Keratinocyte (primary cell): ENCODE measurements at regions not wholly inside any gene's neighbourhood (a gene's known extent, or its start where the extent isn't known, plus 50 kb on each side); places are given as distances from the start of the nearest gene placed in this dataset.
A peak's percentile ranks its signal among the peaks of the same experiment; 100 is the strongest.

Experiments used
- DNase-seq: peaks from one replicate; pipeline ENCODE4 v3.0.0-alpha.2; 2011; ENCODE audit warnings: low read depth, missing footprints, low spot score
- FAIRE-seq: peaks from 2 replicates; lab custom pipeline; 2011; peaks lifted over from hg19 to GRCh38; lab: Jason Lieb, UNC
- H2AFZ ChIP-seq: 2 replicates; pipeline ENCODE4 v1.6.0; 2012; ENCODE audit warnings: low read length, control low read depth, inconsistent platforms; ENCODE audit not compliant: control insufficient read depth
- H3K27ac ChIP-seq: 2 replicates; pipeline ENCODE4 v1.5.1; 2011; ENCODE audit warnings: low read length; ENCODE audit not compliant: control insufficient read depth, insufficient read depth
- H3K27me3 ChIP-seq: 3 replicates; pipeline ENCODE4 v1.6.0; 2011; ENCODE audit warnings: low read length; ENCODE audit not compliant: control insufficient read depth, insufficient read depth; ENCODE audit errors: extremely low read depth
- H3K36me3 ChIP-seq, 2 experiments: 2 replicates in 1 of 2; 3 replicates in 1 of 2; pipeline ENCODE4 v1.5.1; 2011; ENCODE audit warnings: low read length in 2 of 2, mild to moderate bottlenecking in 1 of 2; ENCODE audit not compliant: control insufficient read depth in 2 of 2, insufficient read depth in 2 of 2; ENCODE audit errors: extremely low read depth in 1 of 2
- H3K4me1 ChIP-seq: 3 replicates; pipeline ENCODE4 v1.5.1; 2011; ENCODE audit warnings: low read length; ENCODE audit not compliant: control insufficient read depth, insufficient read depth; ENCODE audit errors: extremely low read depth
- H3K4me2 ChIP-seq: 3 replicates; pipeline ENCODE4 v1.6.0; 2011; ENCODE audit warnings: low read depth, low read length; ENCODE audit not compliant: control insufficient read depth, insufficient read depth; ENCODE audit errors: extremely low read depth
- H3K4me3 ChIP-seq, 3 experiments: fragments of 200-600 bp in 1 of 3; sonication (generic) in 1 of 3; 2 replicates in 2 of 3; 3 replicates in 1 of 3; pipeline ENCODE4 v1.5.1; 2011 to 2016; ENCODE audit warnings: low read length in 3 of 3, mild to moderate bottlenecking in 3 of 3, control low read depth in 2 of 3, inconsistent platforms in 1 of 3, low read depth in 1 of 3, mixed read lengths in 1 of 3, mixed run types in 1 of 3, moderate library complexity in 1 of 3; ENCODE audit not compliant: control insufficient read depth in 2 of 3, insufficient read depth in 2 of 3; ENCODE audit errors: extremely low read depth in 1 of 3
- H3K79me2 ChIP-seq: 2 replicates; pipeline ENCODE4 v1.6.0; 2012; ENCODE audit warnings: low read length; ENCODE audit not compliant: control insufficient read depth, insufficient read depth
- H3K9ac ChIP-seq: 3 replicates; pipeline ENCODE4 v1.6.0; 2011; ENCODE audit warnings: low read length; ENCODE audit not compliant: control insufficient read depth, insufficient read depth; ENCODE audit errors: extremely low read depth
- H3K9me1 ChIP-seq: 3 replicates; pipeline ENCODE4 v1.6.0; 2011; ENCODE audit warnings: low read length; ENCODE audit not compliant: control insufficient read depth, insufficient read depth; ENCODE audit errors: extremely low read depth
- H3K9me3 ChIP-seq: 2 replicates; pipeline ENCODE4 v1.5.1; 2012; ENCODE audit warnings: low read depth, low read length; ENCODE audit not compliant: control insufficient read depth
- H4K20me1 ChIP-seq: 3 replicates; pipeline ENCODE4 v1.6.0; 2011; ENCODE audit warnings: low read length; ENCODE audit not compliant: control insufficient read depth, insufficient read depth; ENCODE audit errors: extremely low read depth
- EZH2 ChIP-seq: IDR thresholded peaks from one replicate; pipeline ENCODE4 v1.6.1; 2012; ENCODE audit warnings: inconsistent platforms, mild to moderate bottlenecking, low read length, moderate library complexity
- dilution Hi-C: fragments of 300-500 bp; cut with MboI; formaldehyde crosslinking; loops from one replicate; pipeline ENCODE4 v1.7.0; 2020; ENCODE audit warnings: low sequenced_read_pairs; ENCODE audit not compliant: extremely low pct_ligation_motif_present
- TF ChIP-seq, protein P1 (sequence below), 3 experiments: IDR thresholded peaks in 1 of 3; conservative IDR thresholded peaks in 1 of 3; optimal IDR thresholded peaks in 1 of 3; 2 replicates in 2 of 3; 3 replicates in 1 of 3; pipeline versions ENCODE3 to v1.5.1; 2011; ENCODE audit warnings: low read length in 3 of 3, mild to moderate bottlenecking in 3 of 3, moderate library complexity in 2 of 3, control low read depth in 1 of 3, inconsistent platforms in 1 of 3; ENCODE audit not compliant: insufficient read depth in 2 of 3; ENCODE audit errors: extremely low read depth in 1 of 3

DNA sequence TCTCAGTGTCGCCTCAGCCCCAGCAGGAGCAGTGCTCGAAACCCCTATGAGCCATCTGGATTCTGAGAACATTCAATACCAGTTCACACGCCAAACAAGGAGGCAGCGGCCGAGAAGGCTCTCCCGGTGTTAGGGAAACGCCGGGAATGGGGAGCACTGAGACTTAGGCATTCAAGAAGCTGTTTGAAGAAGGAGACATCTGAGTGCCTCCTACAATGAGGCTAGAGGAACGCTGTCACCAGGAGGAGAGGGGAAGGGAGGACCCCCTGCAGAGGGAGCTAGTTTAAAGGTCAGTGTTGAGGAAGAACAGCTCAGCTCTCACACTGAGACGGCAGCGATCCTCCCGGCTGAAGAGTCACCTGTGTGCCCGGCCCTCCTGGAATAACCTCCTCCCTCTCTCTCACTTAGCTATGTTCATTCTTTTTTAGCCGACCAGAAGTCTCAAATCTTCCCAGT, 69.9 kb downstream of the SERPINA3 start:
- Histone ChIP-seq H3K4me2 (no peak overlapping the region), H3K27ac (no peak overlapping the region), H3K9me3 (no peaks in the 10 kb centered on the region), H4K20me1 (no peaks in the 10 kb centered on the region), H3K9ac (no peak overlapping the region), H3K4me1 (no peaks in the 10 kb centered on the region), H3K4me3 (no peak overlapping the region), H3K9me1 (no peaks in the 10 kb centered on the region), H3K27me3 (peaks cover 7% of the 10 kb centered on the region), H3K36me3 (no peaks in the 10 kb centered on the region), H2AFZ (no peak overlapping the region), H3K79me2 (no peaks in the 10 kb centered on the region)
- DNase-seq, result no peak
- dilution Hi-C loops, result no loop called here
- TF ChIP-seq EZH2, result no peak
- TF ChIP-seq, protein P1, sequence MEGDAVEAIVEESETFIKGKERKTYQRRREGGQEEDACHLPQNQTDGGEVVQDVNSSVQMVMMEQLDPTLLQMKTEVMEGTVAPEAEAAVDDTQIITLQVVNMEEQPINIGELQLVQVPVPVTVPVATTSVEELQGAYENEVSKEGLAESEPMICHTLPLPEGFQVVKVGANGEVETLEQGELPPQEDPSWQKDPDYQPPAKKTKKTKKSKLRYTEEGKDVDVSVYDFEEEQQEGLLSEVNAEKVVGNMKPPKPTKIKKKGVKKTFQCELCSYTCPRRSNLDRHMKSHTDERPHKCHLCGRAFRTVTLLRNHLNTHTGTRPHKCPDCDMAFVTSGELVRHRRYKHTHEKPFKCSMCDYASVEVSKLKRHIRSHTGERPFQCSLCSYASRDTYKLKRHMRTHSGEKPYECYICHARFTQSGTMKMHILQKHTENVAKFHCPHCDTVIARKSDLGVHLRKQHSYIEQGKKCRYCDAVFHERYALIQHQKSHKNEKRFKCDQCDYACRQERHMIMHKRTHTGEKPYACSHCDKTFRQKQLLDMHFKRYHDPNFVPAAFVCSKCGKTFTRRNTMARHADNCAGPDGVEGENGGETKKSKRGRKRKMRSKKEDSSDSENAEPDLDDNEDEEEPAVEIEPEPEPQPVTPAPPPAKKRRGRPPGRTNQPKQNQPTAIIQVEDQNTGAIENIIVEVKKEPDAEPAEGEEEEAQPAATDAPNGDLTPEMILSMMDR (optimal IDR thresholded peaks at IDR 0.05 in 1 of 3, IDR thresholded peaks at IDR 0.05 in 1 of 3, conservative IDR thresholded peaks at IDR 0.05 in 1 of 3; ENCODE audit: extremely low read depth in 1 of 3, insufficient read depth in 2 of 3, low read length in 3 of 3), result no peak
- no peak for FAIRE-seq

DNA sequence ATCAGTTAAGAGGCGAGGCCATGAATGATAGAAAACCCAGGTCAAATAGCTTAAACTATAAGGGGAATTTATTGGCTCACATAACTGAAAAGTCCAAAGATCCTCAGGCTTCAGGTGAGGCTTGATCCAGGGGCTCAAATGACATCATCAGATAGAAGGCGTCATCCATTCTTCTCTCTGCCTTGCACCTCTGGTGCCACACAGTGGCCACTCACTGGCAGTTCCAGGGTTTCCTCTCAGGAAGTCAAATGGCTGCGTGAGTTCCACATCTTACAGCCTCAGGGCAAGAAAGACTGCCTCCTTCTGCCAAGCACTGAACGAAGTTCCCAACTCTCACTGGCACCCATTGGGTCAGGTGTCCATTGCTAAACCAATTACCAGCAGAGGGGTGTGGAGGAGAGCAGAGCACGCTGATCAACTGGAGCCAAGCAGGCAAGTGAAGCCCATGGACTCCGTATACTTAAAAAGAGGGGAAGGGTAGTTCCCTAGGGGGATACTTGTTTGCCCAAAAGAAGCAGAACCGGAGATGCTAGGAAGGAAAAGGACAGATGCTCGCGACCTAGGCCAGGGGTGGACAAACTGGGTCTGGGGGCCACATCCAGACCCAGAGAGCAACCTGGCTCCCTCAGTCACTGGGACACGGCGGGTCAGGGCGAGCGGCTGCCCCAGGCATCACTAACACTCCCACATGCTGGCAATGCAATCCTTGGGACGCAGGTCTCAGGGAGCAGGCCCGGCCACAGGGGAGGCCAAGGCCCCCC, 69.3 kb downstream of the SERPINA3 start:
- FAIRE-seq, result no peak
- Histone ChIP-seq H2AFZ (no peak overlapping the region), H3K4me3 (no peak overlapping the region), H3K4me2 (no peak overlapping the region), H3K27me3 (peaks cover 7% of the 10 kb centered on the region), H3K36me3 (no peaks in the 10 kb centered on the region), H3K9me1 (no peaks in the 10 kb centered on the region), H3K79me2 (no peaks in the 10 kb centered on the region), H4K20me1 (no peaks in the 10 kb centered on the region), H3K9me3 (no peaks in the 10 kb centered on the region), H3K4me1 (no peaks in the 10 kb centered on the region), H3K9ac (no peak overlapping the region), H3K27ac (no peak overlapping the region)
- dilution Hi-C loops, result no loop called here
- TF ChIP-seq, protein P1 (optimal IDR thresholded peaks at IDR 0.05 in 1 of 3, IDR thresholded peaks at IDR 0.05 in 1 of 3, conservative IDR thresholded peaks at IDR 0.05 in 1 of 3; ENCODE audit: extremely low read depth in 1 of 3, insufficient read depth in 2 of 3, low read length in 3 of 3), result peak; percentile 71 to 81 (median 76)
- no peak for TF ChIP-seq EZH2
- peak; percentile 17 for DNase-seq
